ENCODE measurements at regions not wholly inside any gene's neighbourhood (a gene's known extent, or its start where the extent isn't known, plus 50 kb on each side); places are given as distances from the start of the nearest gene placed in this dataset.

- Histone ChIP-seq H3K36me3 (replicated peaks in 1 of 2) (no peaks in the 10 kb centered on the region), H3K27me3 (no peaks in the 10 kb centered on the region), H3K9me3 (replicated peaks in 1 of 3) (no peaks in the 10 kb centered on the region), H3K4me3 (no peak overlapping the region), H3K4me1 (replicated peaks in 1 of 2) (no peaks in the 10 kb centered on the region), H3K27ac (no peak overlapping the region)
- intact Hi-C loops (cut with DNase I): no loop called here
- 67 to 88% (median 82%) methylated on average over 2 of the region's 2 CpGs for WGBS, 4 donors
- peak in 4 of 7 donors; percentile 8 to 47 (median 24) for DNase-seq
- TF ChIP-seq POLR2A (IDR thresholded peaks at IDR 0.05) (no peak), CTCF (IDR thresholded peaks at IDR 0.05) (no peak)
Observed at GRCh38 chr2:160742667-160743066, 249.1 kb upstream of the RBMS1 start.

GRCh38 chr2:160747501-160748170 lies 254.0 kb upstream of the RBMS1 start:
- no peak for TF ChIP-seq POLR2A (IDR thresholded peaks at IDR 0.05)
- TF ChIP-seq CTCF (IDR thresholded peaks at IDR 0.05): no peak
- 35 to 43% (median 42%) methylated on average over 4 of the region's 4 CpGs for WGBS, 4 donors
- Histone ChIP-seq H3K36me3 (replicated peaks in 1 of 2) (no peaks in the 10 kb centered on the region), H3K9me3 (replicated peaks in 1 of 3) (no peaks in the 10 kb centered on the region), H3K27me3 (no peaks in the 10 kb centered on the region), H3K27ac (no peak overlapping the region), H3K4me1 (replicated peaks in 1 of 2) (peaks cover 0 to 6% of the 10 kb centered on the region in 2 donors), H3K4me3 (no peak overlapping the region)
- DNase-seq: no peak
- intact Hi-C loops (cut with DNase I): no loop called here

GRCh38 chr2:160751021-160751420 lies 257.4 kb upstream of the RBMS1 start:
- 40 to 60% (median 57%) methylated on average over 2 of the region's 2 CpGs for WGBS, 4 donors
- no peaks in the 10 kb centered on the region for H3K27me3 ChIP-seq
- intact Hi-C loops (cut with DNase I): no loop called here
- H3K4me1 ChIP-seq (replicated peaks in 1 of 2): peaks cover 0 to 6% of the 10 kb centered on the region in 2 donors
- TF ChIP-seq CTCF (IDR thresholded peaks at IDR 0.05): no peak
- TF ChIP-seq POLR2A (IDR thresholded peaks at IDR 0.05): no peak
- no peaks in the 10 kb centered on the region for H3K9me3 ChIP-seq (replicated peaks in 1 of 3)
- no peak overlapping the region for H3K4me3 ChIP-seq
- no peak overlapping the region for H3K27ac ChIP-seq
- DNase-seq: no peak
- H3K36me3 ChIP-seq (replicated peaks in 1 of 2): no peaks in the 10 kb centered on the region

GRCh38 chr2:160752475-160753330 lies 259.1 kb upstream of the RBMS1 start:
- 65 to 67% (median 66%) methylated on average over 3 of the region's 3 CpGs for WGBS, 4 donors
- no peaks in the 10 kb centered on the region for H3K9me3 ChIP-seq (replicated peaks in 1 of 3)
- DNase-seq: no peak
- H3K36me3 ChIP-seq (replicated peaks in 1 of 2): no peaks in the 10 kb centered on the region
- no peak overlapping the region for H3K27ac ChIP-seq
- intact Hi-C loops (cut with DNase I): no loop called here
- TF ChIP-seq CTCF (IDR thresholded peaks at IDR 0.05) (no peak), POLR2A (IDR thresholded peaks at IDR 0.05) (no peak)
- no peaks in the 10 kb centered on the region for H3K27me3 ChIP-seq
- H3K4me3 ChIP-seq: no peak overlapping the region
- peaks cover 0 to 6% of the 10 kb centered on the region in 2 donors for H3K4me1 ChIP-seq (replicated peaks in 1 of 2)
